K562 (cell line): ENCODE measurements at regions not wholly inside any gene's neighbourhood (a gene's known extent, or its start where the extent isn't known, plus 50 kb on each side); places are given as distances from the start of the nearest gene placed in this dataset.
A peak's percentile ranks its signal among the peaks of the same experiment; 100 is the strongest.

Experiments used
- ATAC-seq: fragments of 200-7000 bp; cut with Tn5 transposase; 3 replicates; pipeline ENCODE4 v1.9.1; 2020; ENCODE audit warnings: moderate library complexity
- BruUV-seq: library from RNA; stranded (reverse); fragments of 400-500 nt; replicated peaks from 2 replicates; lab custom pipeline; 2021; lab: Mats Ljungman, UMichigan
- CTCF ChIA-PET: fragments of 300-600 bp; formaldehyde crosslinking; extraction: SDS; loops from one replicate; lab custom pipeline; 2021; ENCODE audit warnings: low intra/inter-chr PET ratio; lab: Yijun Ruan, JAX
- POLR2A ChIA-PET: fragments of 300-600, 350-650 bp; sonication (Branson Sonifier 250); formaldehyde crosslinking; extraction: SDS; loops from one replicate; lab custom pipeline; 2021; ENCODE audit warnings: antibody characterized with exemption, inconsistent platforms; lab: Yijun Ruan, JAX
- DNase-seq, 4 experiments: peaks; one replicate each; pipeline versions ENCODE4 v3.0.0 to v3.0.0-alpha.2; 2011 to 2018; ENCODE audit warnings: low spot score in 3 of 4, mixed read lengths in 3 of 4; ENCODE audit errors: extremely low read depth in 1 of 4
- FAIRE-seq: peaks from 2 replicates; lab custom pipeline; 2011; peaks lifted over from hg19 to GRCh38; lab: Jason Lieb, UNC
- H2AFZ ChIP-seq: 2 replicates; pipeline ENCODE4 v1.6.0; 2011; ENCODE audit warnings: low read depth, low read length, control low read depth, inconsistent platforms
- H3K27ac ChIP-seq: fragments of 200-600 bp; 3 replicates; pipeline ENCODE4 v1.8.0; 2011; ENCODE audit warnings: low read depth, mild to moderate bottlenecking, control low read depth, inconsistent platforms, low read length, moderate library complexity, mixed read lengths; ENCODE audit errors: extremely low read depth
- H3K27me3 ChIP-seq, 2 experiments: fragments of 300-600 bp in 1 of 2; 2 replicates in 1 of 2; 3 replicates in 1 of 2; pipeline versions ENCODE4 v1.6.0 to v1.8.0; 2011; ENCODE audit warnings: inconsistent platforms in 2 of 2, low read length in 2 of 2, mild to moderate bottlenecking in 1 of 2, mixed read lengths in 1 of 2, moderate library complexity in 1 of 2; ENCODE audit not compliant: control insufficient read depth in 2 of 2, insufficient read depth in 2 of 2
- H3K36me3 ChIP-seq: fragments of 300-600 bp; 3 replicates; pipeline ENCODE4 v1.8.0; 2011; ENCODE audit warnings: mild to moderate bottlenecking, low read length, inconsistent platforms; ENCODE audit not compliant: control insufficient read depth, insufficient read depth
- H3K4me1 ChIP-seq, 2 experiments: fragments of 200-600 bp in 1 of 2; replicated peaks in 1 of 2; 2 replicates in 1 of 2; 3 replicates in 1 of 2; pipeline versions ENCODE4 v1.5.1 to v1.8.0; 2011; ENCODE audit warnings: inconsistent platforms in 2 of 2, low read length in 2 of 2, mild to moderate bottlenecking in 1 of 2, mixed read lengths in 1 of 2, moderate library complexity in 1 of 2; ENCODE audit not compliant: control insufficient read depth in 2 of 2, insufficient read depth in 2 of 2
- H3K4me2 ChIP-seq: 2 replicates; pipeline ENCODE4 v1.6.1; 2011; ENCODE audit warnings: low read length, control low read depth, inconsistent platforms, mixed read lengths; ENCODE audit not compliant: insufficient read depth
- H3K4me3 ChIP-seq: fragments of 200-600 bp; sonication (generic), shearing (Covaris generic); 2 replicates; pipeline ENCODE4 v1.5.1; 2016; ENCODE audit warnings: control low read depth, inconsistent platforms
- H3K79me2 ChIP-seq: fragments of 200-600 bp; 3 replicates; pipeline ENCODE4 v1.8.0; 2011; ENCODE audit warnings: low read length, inconsistent platforms; ENCODE audit not compliant: control insufficient read depth, insufficient read depth
- H3K9ac ChIP-seq, 2 experiments: 2 replicates each; pipeline versions ENCODE4 v1.6.0 to v1.6.1; 2011; ENCODE audit warnings: low read depth in 2 of 2, low read length in 2 of 2, control low read depth in 1 of 2, inconsistent platforms in 1 of 2, mild to moderate bottlenecking in 1 of 2, mixed read lengths in 1 of 2; ENCODE audit not compliant: insufficient read depth in 1 of 2
- H3K9me1 ChIP-seq: one replicate; pipeline ENCODE4 v1.6.0; 2011; ENCODE audit warnings: inconsistent platforms, mild to moderate bottlenecking, low read length, moderate library complexity; ENCODE audit not compliant: control insufficient read depth, insufficient read depth
- H3K9me3 ChIP-seq: replicated peaks from 2 replicates; pipeline ENCODE4 v1.5.1; 2011; ENCODE audit warnings: low read depth, low read length, inconsistent platforms; ENCODE audit not compliant: control insufficient read depth, insufficient read depth
- H4K20me1 ChIP-seq: replicated peaks from 2 replicates; pipeline ENCODE4 v1.6.1; 2011; ENCODE audit warnings: low read length, inconsistent platforms, mixed read lengths; ENCODE audit not compliant: control insufficient read depth, insufficient read depth
- DEAF1 ChIP-seq: fragments of 450-650 bp; formaldehyde crosslinking; IDR thresholded peaks from 2 replicates; pipeline ENCODE4 v1.4.0; 2020; ENCODE audit warnings: mild to moderate bottlenecking, moderate library complexity
- HDAC2 ChIP-seq: fragments of 450-650 bp; IDR thresholded peaks from 2 replicates; pipeline ENCODE4 v1.6.1; 2016; ENCODE audit warnings: mild to moderate bottlenecking
- MEIS2 ChIP-seq: fragments of 450-650 bp; IDR thresholded peaks from 2 replicates; pipeline ENCODE4 v1.6.1; 2014; ENCODE audit warnings: mild to moderate bottlenecking; ENCODE audit not compliant: partially characterized antibody
- NCOR1 ChIP-seq: fragments of 450-650 bp; IDR thresholded peaks from 2 replicates; pipeline ENCODE4 v1.6.1; 2016; ENCODE audit warnings: mild to moderate bottlenecking, moderate library complexity
- RAD21 ChIP-seq, 2 experiments: fragments of 250-450 bp in 1 of 2; fragments of 450-650 bp in 1 of 2; sonication (Bioruptor Pico) in 1 of 2; formaldehyde crosslinking in 1 of 2; IDR thresholded peaks in 1 of 2; conservative IDR thresholded peaks in 1 of 2; 2 replicates each; pipeline versions ENCODE4 v1.4.0 to v1.8.0; 2020 to 2022; ENCODE audit warnings: mild to moderate bottlenecking in 2 of 2, moderate library complexity in 1 of 2
- SMC3 ChIP-seq: conservative IDR thresholded peaks from 2 replicates; pipeline ENCODE4 v1.6.1; 2011; ENCODE audit warnings: low read depth, low read length, improper control_type of control experiment; ENCODE audit not compliant: insufficient read depth
- ZBTB26 ChIP-seq: fragments of 450-650 bp; formaldehyde crosslinking; IDR thresholded peaks from 2 replicates; pipeline ENCODE4 v1.4.0; 2022; ENCODE audit warnings: missing genetic modification characterization
- ZNF121 ChIP-seq: sonication (generic); formaldehyde crosslinking; conservative IDR thresholded peaks from 2 replicates; pipeline ENCODE4 v1.8.0; 2022; ENCODE audit warnings: missing genetic modification reagents
- ZNF24 ChIP-seq: fragments of 450-650 bp; IDR thresholded peaks from 2 replicates; pipeline ENCODE4 v1.6.1; 2016
- ZNF445 ChIP-seq: fragments of 250-450 bp; sonication (Bioruptor Pico); IDR thresholded peaks from 2 replicates; pipeline ENCODE4 v1.4.0; 2020; ENCODE audit warnings: low read depth, mild to moderate bottlenecking, moderate library complexity
- WGBS: fragments of 100-300 bp; shearing (Covaris generic); methylation state at CpG from one replicate; pipeline ENCODE4 v1.1.6; 2016; ENCODE audit warnings: low coverage, mixed read lengths; ENCODE audit not compliant: insufficient coverage; ENCODE audit errors: missing lambda C conversion rate; 5-methylcytosine and 5-hydroxymethylcytosine counted together
- in situ Hi-C: fragments of 300-500 bp; cut with MboI; formaldehyde crosslinking; loops from 4 replicates; pipeline ENCODE4 v1.15.0; 2018; ENCODE audit warnings: inconsistent platforms, mixed read lengths
- intact Hi-C: fragments of 100-400 bp; cut with micrococcal nuclease; formaldehyde crosslinking; loops from 2 replicates; pipeline ENCODE4 v1.14.2; 2022

DNA sequence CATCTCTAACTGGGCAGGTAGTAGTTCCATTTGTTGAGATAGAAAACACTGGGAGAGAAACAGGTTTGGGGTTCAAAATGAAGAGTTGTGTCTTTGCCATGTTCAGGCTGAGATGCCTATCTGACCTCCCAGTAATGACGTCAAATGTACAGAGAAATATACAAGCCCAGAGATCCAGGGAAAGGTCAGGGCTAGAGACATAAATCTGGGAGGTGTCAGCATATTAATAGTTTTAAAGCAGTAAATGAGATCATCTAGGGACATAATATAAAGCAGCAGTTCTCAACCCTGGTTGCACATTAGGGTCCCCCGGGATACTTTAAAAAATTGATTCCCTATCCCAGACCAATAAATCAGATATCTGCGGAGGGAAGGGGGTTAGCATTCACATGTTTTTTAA lies 501.5 kb downstream of the UQCRFS1 start:
- ATAC-seq (no peak), DNase-seq (no peak), FAIRE-seq (no peak)
- Histone ChIP-seq H3K4me3 (no peak overlapping the region), H3K9me1 (no peaks in the 10 kb centered on the region), H2AFZ (no peak overlapping the region), H3K9me3 (no peaks in the 10 kb centered on the region), H3K4me2 (no peak overlapping the region), H3K36me3 (peaks cover 3% of the 10 kb centered on the region; the same call in 1 of the 3 replicates), H3K27me3 (no peaks in the 10 kb centered on the region), H3K79me2 (no peaks in the 10 kb centered on the region; the same call in 2 of the 3 replicates), H3K4me1 (no peaks in the 10 kb centered on the region), H4K20me1 (no peaks in the 10 kb centered on the region), H3K9ac (no peak overlapping the region), H3K27ac (no peak overlapping the region)
- ChIA-PET CTCF (interaction anchor here (0.6 to 1.9 kb wide), 3 partner anchors 245 to 469 kb away, joined by 4 to 18 read pairs (median 5); no protein-coding TSS in a partner anchor), POLR2A (no interaction called here)
- intact Hi-C loops (loop anchor here (10.0 kb wide), 2 partner anchors 367 to 737 kb away; no protein-coding TSS in a partner anchor), in situ Hi-C loops (loop anchor here (5.0 to 25.0 kb wide), 2 partner anchors 244 to 474 kb away; no protein-coding TSS in a partner anchor)
- TF ChIP-seq ZNF24 (no peak), MEIS2 (peak; percentile 40)
- BruUV-seq, result no TSS peak
- WGBS, result 45% methylated on average over 3 of the region's 3 CpGs

- H3K27me3 ChIP-seq, result no peaks in the 10 kb centered on the region
- intact Hi-C loops (loop anchor here (1.0 to 10.0 kb wide), 3 partner anchors 365 to 735 kb away; no protein-coding TSS in a partner anchor), in situ Hi-C loops (loop anchor here (5.0 to 25.0 kb wide), 2 partner anchors 243 to 473 kb away; no protein-coding TSS in a partner anchor)
- H2AFZ ChIP-seq, result no peak overlapping the region
- no peaks in the 10 kb centered on the region for H3K4me1 ChIP-seq
- FAIRE-seq (peak; percentile 83), ATAC-seq (peak; percentile 89), DNase-seq (peak; percentile 42 to 74 (median 50))
- H3K79me2 ChIP-seq, result no peaks in the 10 kb centered on the region; the same call in 2 of the 3 replicates
- no peak overlapping the region for H3K4me3 ChIP-seq
- 1% methylated on average over 3 of the region's 3 CpGs for WGBS
- no peak overlapping the region for H3K4me2 ChIP-seq
- no peaks in the 10 kb centered on the region for H3K9me3 ChIP-seq
- ChIA-PET CTCF (interaction anchor here (0.8 to 1.9 kb wide), 5 partner anchors 241 to 744 kb away, joined by 3 to 18 read pairs (median 4); no protein-coding TSS in a partner anchor), POLR2A (no interaction called here)
- no TSS peak for BruUV-seq
- no peak overlapping the region for H3K9ac ChIP-seq
- peaks cover 3% of the 10 kb centered on the region; the same call in 1 of the 3 replicates for H3K36me3 ChIP-seq
- no peaks in the 10 kb centered on the region for H4K20me1 ChIP-seq
- no peak overlapping the region for H3K27ac ChIP-seq
- no peaks in the 10 kb centered on the region for H3K9me1 ChIP-seq
- TF ChIP-seq SMC3 (peak; percentile 59), ZNF445 (CRISPR knock-in tag) (no peak), ZNF121 (CRISPR knock-in tag) (no peak), NCOR1 (no peak), ZBTB26 (CRISPR knock-in tag) (no peak), HDAC2 (no peak), RAD21 (CRISPR knock-in tag; conservative IDR thresholded peaks at IDR 0.05 in 1 of 2, IDR thresholded peaks at IDR 0.05 in 1 of 2) (peak; percentile 85 to 91), DEAF1 (CRISPR knock-in tag) (peak; percentile 76)
These were observed 502.7 kb downstream of the UQCRFS1 start for GRCh38 chr19:28710278-28710677.
